SK-N-SH treated with all-trans-retinoic acid at 6 μM for 48 hours (cell line): ENCODE measurements at regions not wholly inside any gene's neighbourhood (a gene's known extent, or its start where the extent isn't known, plus 50 kb on each side); places are given as distances from the start of the nearest gene placed in this dataset.

ENCODE experiments used
- BACH2 ChIP-seq: fragments of 250-450 bp; sonication (Bioruptor Pico); IDR thresholded peaks from 2 replicates; pipeline ENCODE4 v1.9.0; 2021; ENCODE audit warnings: mild to moderate bottlenecking, borderline replicate concordance
- GLIS3 ChIP-seq: fragments of 250-450 bp; sonication (Bioruptor Pico); IDR thresholded peaks from 2 replicates; pipeline ENCODE4 v1.5.0; 2020; ENCODE audit warnings: mild to moderate bottlenecking, moderate library complexity
- OSR1 ChIP-seq: fragments of 250-450 bp; sonication (Bioruptor Pico); IDR thresholded peaks from 2 replicates; pipeline ENCODE4 v1.8.0; 2022; ENCODE audit warnings: moderate library complexity, mild to moderate bottlenecking, inconsistent platforms
- PPARA ChIP-seq: fragments of 250-450 bp; sonication (Bioruptor Pico); IDR thresholded peaks from 2 replicates; pipeline ENCODE4 v1.5.0; 2020; ENCODE audit warnings: mild to moderate bottlenecking, borderline replicate concordance
- TOX ChIP-seq: fragments of 250-450 bp; sonication (Bioruptor Pico); IDR thresholded peaks from 2 replicates; pipeline ENCODE4 v1.8.0; 2021; ENCODE audit warnings: mild to moderate bottlenecking, moderate library complexity, borderline replicate concordance
- ZNF70 ChIP-seq: fragments of 450-650 bp; formaldehyde crosslinking; IDR thresholded peaks from 2 replicates; pipeline ENCODE4 v1.5.0; 2020; ENCODE audit warnings: mild to moderate bottlenecking, moderate library complexity
- TF ChIP-seq, protein P1 (sequence below): fragments of 250-450 bp; sonication (Bioruptor Pico); IDR thresholded peaks from 2 replicates; pipeline ENCODE4 v1.8.0; 2021; ENCODE audit warnings: low read depth, mild to moderate bottlenecking, moderate library complexity, borderline replicate concordance
- TF ChIP-seq, protein P2 (sequence below): fragments of 250-450 bp; sonication (Bioruptor Pico); IDR thresholded peaks from 2 replicates; pipeline ENCODE4 v1.5.0; 2020; ENCODE audit warnings: mild to moderate bottlenecking, moderate library complexity

DNA sequence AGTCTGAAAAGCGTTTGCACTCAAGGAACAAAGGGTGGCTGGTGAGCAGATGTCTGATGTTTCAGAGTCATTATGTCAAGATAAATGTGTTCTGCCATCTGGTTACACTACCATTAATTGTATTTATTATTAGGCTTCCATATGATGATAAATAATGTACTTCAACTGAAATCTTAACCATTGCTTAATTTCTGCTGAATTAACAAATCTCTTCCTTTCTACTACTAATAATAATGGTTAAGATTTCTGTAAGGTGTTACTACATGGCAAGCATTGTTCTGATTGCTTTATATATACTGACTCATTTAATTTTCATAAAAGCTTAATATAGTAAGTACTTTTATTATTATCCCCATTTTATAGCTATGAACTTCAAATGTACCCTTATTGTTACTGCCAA lies 68.4 kb upstream of the GALNT15 start:
- no peak for TF ChIP-seq ZNF70 (CRISPR knock-in tag)
- TF ChIP-seq, protein P1, sequence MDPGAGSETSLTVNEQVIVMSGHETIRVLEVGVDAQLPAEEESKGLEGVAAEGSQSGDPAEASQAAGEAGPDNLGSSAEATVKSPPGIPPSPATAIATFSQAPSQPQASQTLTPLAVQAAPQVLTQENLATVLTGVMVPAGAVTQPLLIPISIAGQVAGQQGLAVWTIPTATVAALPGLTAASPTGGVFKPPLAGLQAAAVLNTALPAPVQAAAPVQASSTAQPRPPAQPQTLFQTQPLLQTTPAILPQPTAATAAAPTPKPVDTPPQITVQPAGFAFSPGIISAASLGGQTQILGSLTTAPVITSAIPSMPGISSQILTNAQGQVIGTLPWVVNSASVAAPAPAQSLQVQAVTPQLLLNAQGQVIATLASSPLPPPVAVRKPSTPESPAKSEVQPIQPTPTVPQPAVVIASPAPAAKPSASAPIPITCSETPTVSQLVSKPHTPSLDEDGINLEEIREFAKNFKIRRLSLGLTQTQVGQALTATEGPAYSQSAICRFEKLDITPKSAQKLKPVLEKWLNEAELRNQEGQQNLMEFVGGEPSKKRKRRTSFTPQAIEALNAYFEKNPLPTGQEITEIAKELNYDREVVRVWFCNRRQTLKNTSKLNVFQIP (CRISPR knock-in tag) = no peak
- no peak for TF ChIP-seq TOX (CRISPR knock-in tag)
- no peak for TF ChIP-seq BACH2 (CRISPR knock-in tag)
- no peak for TF ChIP-seq OSR1 (CRISPR knock-in tag)
- TF ChIP-seq PPARA (CRISPR knock-in tag) = no peak
- TF ChIP-seq GLIS3 = no peak
- TF ChIP-seq, protein P2, sequence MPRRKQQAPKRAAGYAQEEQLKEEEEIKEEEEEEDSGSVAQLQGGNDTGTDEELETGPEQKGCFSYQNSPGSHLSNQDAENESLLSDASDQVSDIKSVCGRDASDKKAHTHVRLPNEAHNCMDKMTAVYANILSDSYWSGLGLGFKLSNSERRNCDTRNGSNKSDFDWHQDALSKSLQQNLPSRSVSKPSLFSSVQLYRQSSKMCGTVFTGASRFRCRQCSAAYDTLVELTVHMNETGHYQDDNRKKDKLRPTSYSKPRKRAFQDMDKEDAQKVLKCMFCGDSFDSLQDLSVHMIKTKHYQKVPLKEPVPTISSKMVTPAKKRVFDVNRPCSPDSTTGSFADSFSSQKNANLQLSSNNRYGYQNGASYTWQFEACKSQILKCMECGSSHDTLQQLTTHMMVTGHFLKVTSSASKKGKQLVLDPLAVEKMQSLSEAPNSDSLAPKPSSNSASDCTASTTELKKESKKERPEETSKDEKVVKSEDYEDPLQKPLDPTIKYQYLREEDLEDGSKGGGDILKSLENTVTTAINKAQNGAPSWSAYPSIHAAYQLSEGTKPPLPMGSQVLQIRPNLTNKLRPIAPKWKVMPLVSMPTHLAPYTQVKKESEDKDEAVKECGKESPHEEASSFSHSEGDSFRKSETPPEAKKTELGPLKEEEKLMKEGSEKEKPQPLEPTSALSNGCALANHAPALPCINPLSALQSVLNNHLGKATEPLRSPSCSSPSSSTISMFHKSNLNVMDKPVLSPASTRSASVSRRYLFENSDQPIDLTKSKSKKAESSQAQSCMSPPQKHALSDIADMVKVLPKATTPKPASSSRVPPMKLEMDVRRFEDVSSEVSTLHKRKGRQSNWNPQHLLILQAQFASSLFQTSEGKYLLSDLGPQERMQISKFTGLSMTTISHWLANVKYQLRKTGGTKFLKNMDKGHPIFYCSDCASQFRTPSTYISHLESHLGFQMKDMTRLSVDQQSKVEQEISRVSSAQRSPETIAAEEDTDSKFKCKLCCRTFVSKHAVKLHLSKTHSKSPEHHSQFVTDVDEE (CRISPR knock-in tag) = no peak
